SK-N-SH (cell line): ENCODE measurements at regions not wholly inside any gene's neighbourhood (a gene's known extent, or its start where the extent isn't known, plus 50 kb on each side); places are given as distances from the start of the nearest gene placed in this dataset.

Experiments
- CTCF ChIA-PET: fragments of 300-600, 350-600 bp; formaldehyde crosslinking; extraction: SDS; loops from one replicate; lab custom pipeline; 2021; lab: Yijun Ruan, JAX
- POLR2A ChIA-PET: fragments of 350-600 bp; sonication (Branson Sonifier 250); formaldehyde crosslinking; extraction: SDS; loops from one replicate; lab custom pipeline; 2020; ENCODE audit warnings: antibody characterized with exemption, inconsistent platforms; lab: Yijun Ruan, JAX
- DNase-seq: peaks from one replicate; pipeline ENCODE4 v3.0.0; 2012
- H2AFZ ChIP-seq: fragments of 200-600 bp; sonication (generic); 2 replicates; pipeline ENCODE4 v1.8.1; 2016; ENCODE audit warnings: antibody characterized with exemption, mild to moderate bottlenecking, low read depth
- H3F3A ChIP-seq: fragments of 200-600 bp; sonication (generic); replicated peaks from 2 replicates; pipeline ENCODE3; 2016; ENCODE audit warnings: antibody characterized with exemption, mild to moderate bottlenecking; ENCODE audit not compliant: insufficient read depth
- H3K27ac ChIP-seq, 2 experiments: fragments of 200-500 bp in 1 of 2; fragments of 200-600 bp in 1 of 2; sonication (Bioruptor generic) in 1 of 2; sonication (generic), shearing (Covaris generic) in 1 of 2; 2 replicates each; pipeline versions ENCODE4 v1.5.1 to v1.6.1; 2014 to 2016; ENCODE audit warnings: low read depth in 2 of 2, inconsistent platforms in 1 of 2, low read length in 1 of 2, mild to moderate bottlenecking in 1 of 2, mixed read lengths in 1 of 2
- H3K27me3 ChIP-seq: fragments of 200-600 bp; sonication (generic), shearing (Covaris generic); 2 replicates; pipeline ENCODE4 v1.6.1; 2016; ENCODE audit warnings: mixed run types; ENCODE audit not compliant: insufficient read depth
- H3K36me3 ChIP-seq, 2 experiments: fragments of 200-500 bp in 1 of 2; fragments of 200-600 bp in 1 of 2; sonication (Bioruptor generic) in 1 of 2; sonication (generic) in 1 of 2; replicated peaks in 1 of 2; 2 replicates each; pipeline versions ENCODE3 to v1.5.1; 2014 to 2016; ENCODE audit warnings: low read length in 1 of 2, mild to moderate bottlenecking in 1 of 2; ENCODE audit not compliant: insufficient read depth in 2 of 2, control insufficient read depth in 1 of 2
- H3K4me1 ChIP-seq, 2 experiments: fragments of 200-500 bp in 1 of 2; fragments of 200-600 bp in 1 of 2; sonication (Bioruptor generic) in 1 of 2; sonication (generic), shearing (Covaris generic) in 1 of 2; 2 replicates each; pipeline versions ENCODE4 v1.5.1 to v1.6.1; 2014 to 2016; ENCODE audit warnings: low read depth in 1 of 2, low read length in 1 of 2, mixed run types in 1 of 2; ENCODE audit not compliant: insufficient read depth in 2 of 2, control insufficient read depth in 1 of 2
- H3K4me2 ChIP-seq: fragments of 200-600 bp; sonication (generic), shearing (Covaris generic); 2 replicates; pipeline ENCODE4 v1.6.1; 2017; ENCODE audit warnings: mixed run types
- H3K4me3 ChIP-seq, 2 experiments: fragments of 200-500 bp in 1 of 2; fragments of 200-600 bp in 1 of 2; sonication (Bioruptor generic) in 1 of 2; sonication (generic), shearing (Covaris generic) in 1 of 2; 2 replicates each; pipeline versions ENCODE4 v1.5.1 to v1.8.1; 2014 to 2016; ENCODE audit warnings: low read depth in 2 of 2, inconsistent platforms in 1 of 2, low read length in 1 of 2, mild to moderate bottlenecking in 1 of 2, mixed read lengths in 1 of 2, moderate library complexity in 1 of 2
- H3K79me2 ChIP-seq: fragments of 200-600 bp; sonication (generic); 2 replicates; pipeline ENCODE4 v1.8.1; 2017; ENCODE audit warnings: mild to moderate bottlenecking; ENCODE audit not compliant: insufficient read depth
- H3K9ac ChIP-seq: fragments of 200-600 bp; sonication (generic); 2 replicates; pipeline ENCODE4 v1.6.1; 2017; ENCODE audit warnings: mixed run types
- H3K9me2 ChIP-seq: fragments of 200-600 bp; sonication (generic); 2 replicates; pipeline ENCODE4 v1.6.1; 2017; ENCODE audit warnings: mixed run types
- H3K9me3 ChIP-seq: fragments of 200-600 bp; sonication (generic); 2 replicates; pipeline ENCODE4 v1.6.1; 2017; ENCODE audit warnings: mixed run types, mild to moderate bottlenecking, moderate library complexity
- H4K20me1 ChIP-seq: fragments of 200-600 bp; sonication (generic); 2 replicates; pipeline ENCODE4 v1.6.1; 2017; ENCODE audit warnings: mild to moderate bottlenecking, mixed run types; ENCODE audit not compliant: insufficient read depth
- EZH2phosphoT487 ChIP-seq: fragments of 200-600 bp; sonication (generic); IDR thresholded peaks from 2 replicates; pipeline ENCODE4 v1.6.1; 2017; ENCODE audit warnings: low read depth, mixed run types, mild to moderate bottlenecking, antibody characterized with exemption, moderate library complexity, borderline replicate concordance
- FOSL2 ChIP-seq: IDR thresholded peaks from 2 replicates; pipeline ENCODE4 v1.4.0; 2012; ENCODE audit warnings: low read depth, mild to moderate bottlenecking, moderate library complexity, borderline replicate concordance
- FOXM1 ChIP-seq: IDR thresholded peaks from 2 replicates; pipeline ENCODE4 v1.4.0; 2012; ENCODE audit warnings: low read depth, mild to moderate bottlenecking
- GABPA ChIP-seq: IDR thresholded peaks from 2 replicates; pipeline ENCODE4 v1.4.0; 2012; ENCODE audit warnings: low read depth, mild to moderate bottlenecking
- MEF2A ChIP-seq: IDR thresholded peaks from 2 replicates; pipeline ENCODE4 v1.4.0; 2012; ENCODE audit warnings: low read depth, borderline replicate concordance
- RCOR1 ChIP-seq: fragments of 150-350 bp; IDR thresholded peaks from 2 replicates; pipeline ENCODE4 v1.6.1; 2017; ENCODE audit warnings: antibody characterized with exemption, low read length
- RFX5 ChIP-seq: IDR thresholded peaks from 2 replicates; pipeline ENCODE4 v1.6.1; 2012; ENCODE audit warnings: mild to moderate bottlenecking, improper control_type of control experiment, low read length
- RXRA ChIP-seq: IDR thresholded peaks from 2 replicates; pipeline ENCODE4 v1.4.0; 2012; ENCODE audit warnings: low read depth, mild to moderate bottlenecking, borderline replicate concordance
- TAF1 ChIP-seq: IDR thresholded peaks from 2 replicates; pipeline ENCODE4 v1.6.1; 2012; ENCODE audit warnings: low read depth, mild to moderate bottlenecking, low read length, moderate library complexity, borderline replicate concordance
- YY1 ChIP-seq: IDR thresholded peaks from 2 replicates; pipeline ENCODE4 v1.4.0; 2012; ENCODE audit warnings: low read depth, mild to moderate bottlenecking
- WGBS: methylation state at CpG from one replicate; pipeline ENCODE4 v1.1.6; 2017; ENCODE audit warnings: low lambda C conversion rate; 5-methylcytosine and 5-hydroxymethylcytosine counted together
- TF ChIP-seq, protein P1 (sequence below): fragments of 150-350 bp; IDR thresholded peaks from 2 replicates; pipeline ENCODE4 v1.6.1; 2016; ENCODE audit warnings: mild to moderate bottlenecking, low read depth, low read length
- TF ChIP-seq, protein P2 (sequence below): fragments of 150-350 bp; IDR thresholded peaks from 2 replicates; pipeline ENCODE4 v1.6.1; 2017; ENCODE audit warnings: antibody characterized with exemption, low read length, low read depth, borderline replicate concordance

- Histone ChIP-seq H3K9me2 (no peaks in the 10 kb centered on the region), H3F3A (no peaks in the 10 kb centered on the region), H3K27me3 (no peaks in the 10 kb centered on the region), H3K36me3 (no peaks in the 10 kb centered on the region), H3K79me2 (no peaks in the 10 kb centered on the region), H3K4me3 (no peak overlapping the region), H3K9me3 (no peaks in the 10 kb centered on the region), H3K27ac (no peak overlapping the region), H3K4me1 (no peaks in the 10 kb centered on the region), H3K9ac (no peak overlapping the region), H3K4me2 (no peak overlapping the region), H2AFZ (no peak overlapping the region), H4K20me1 (no peaks in the 10 kb centered on the region)
- CTCF ChIA-PET = no interaction called here
- POLR2A ChIA-PET = no interaction called here
- 0% methylated on average over 1 of the region's 1 CpG for WGBS
- no peak for DNase-seq
- TF ChIP-seq EZH2phosphoT487 (no peak), RXRA (no peak), FOXM1 (no peak)
Measured at GRCh38 chrX:27086237-27086636, 376.9 kb downstream of the PPP4R3C start.

GRCh38 chrX:27085346-27085745 lies 377.8 kb downstream of the PPP4R3C start:
- no peaks in the 10 kb centered on the region for H3K36me3 ChIP-seq
- POLR2A ChIA-PET = no interaction called here
- no peak for DNase-seq
- H3K9ac ChIP-seq = no peak overlapping the region
- H3F3A ChIP-seq = no peaks in the 10 kb centered on the region
- WGBS = 5% methylated on average over 4 of the region's 4 CpGs
- H3K9me2 ChIP-seq = no peaks in the 10 kb centered on the region
- no peak overlapping the region for H2AFZ ChIP-seq
- CTCF ChIA-PET = no interaction called here
- no peaks in the 10 kb centered on the region for H4K20me1 ChIP-seq
- H3K27me3 ChIP-seq = no peaks in the 10 kb centered on the region
- H3K79me2 ChIP-seq = no peaks in the 10 kb centered on the region
- no peak overlapping the region for H3K27ac ChIP-seq
- TF ChIP-seq MEF2A = no peak
- TF ChIP-seq RFX5 = no peak
- no peak for TF ChIP-seq GABPA
- no peak for TF ChIP-seq RCOR1
- TF ChIP-seq, protein P1, sequence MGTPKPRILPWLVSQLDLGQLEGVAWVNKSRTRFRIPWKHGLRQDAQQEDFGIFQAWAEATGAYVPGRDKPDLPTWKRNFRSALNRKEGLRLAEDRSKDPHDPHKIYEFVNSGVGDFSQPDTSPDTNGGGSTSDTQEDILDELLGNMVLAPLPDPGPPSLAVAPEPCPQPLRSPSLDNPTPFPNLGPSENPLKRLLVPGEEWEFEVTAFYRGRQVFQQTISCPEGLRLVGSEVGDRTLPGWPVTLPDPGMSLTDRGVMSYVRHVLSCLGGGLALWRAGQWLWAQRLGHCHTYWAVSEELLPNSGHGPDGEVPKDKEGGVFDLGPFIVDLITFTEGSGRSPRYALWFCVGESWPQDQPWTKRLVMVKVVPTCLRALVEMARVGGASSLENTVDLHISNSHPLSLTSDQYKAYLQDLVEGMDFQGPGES = no peak
- TF ChIP-seq, protein P2, sequence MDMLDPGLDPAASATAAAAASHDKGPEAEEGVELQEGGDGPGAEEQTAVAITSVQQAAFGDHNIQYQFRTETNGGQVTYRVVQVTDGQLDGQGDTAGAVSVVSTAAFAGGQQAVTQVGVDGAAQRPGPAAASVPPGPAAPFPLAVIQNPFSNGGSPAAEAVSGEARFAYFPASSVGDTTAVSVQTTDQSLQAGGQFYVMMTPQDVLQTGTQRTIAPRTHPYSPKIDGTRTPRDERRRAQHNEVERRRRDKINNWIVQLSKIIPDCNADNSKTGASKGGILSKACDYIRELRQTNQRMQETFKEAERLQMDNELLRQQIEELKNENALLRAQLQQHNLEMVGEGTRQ = no peak
- no peak for TF ChIP-seq TAF1
- TF ChIP-seq FOSL2 = no peak
- TF ChIP-seq YY1 = no peak
- no peak overlapping the region for H3K4me2 ChIP-seq
- no peaks in the 10 kb centered on the region for H3K4me1 ChIP-seq
- no peak overlapping the region for H3K4me3 ChIP-seq
- H3K9me3 ChIP-seq = no peaks in the 10 kb centered on the region
